GM19025 (cell line): ENCODE measurements at regions not wholly inside any gene's neighbourhood (a gene's known extent, or its start where the extent isn't known, plus 50 kb on each side); places are given as distances from the start of the nearest gene placed in this dataset.
A peak's percentile ranks its signal among the peaks of the same experiment; 100 is the strongest.

Experiments
- ATAC-seq: cut with Tn5 transposase; IDR thresholded peaks from one replicate; pipeline ENCODE4 v1.9.1; 2021; ENCODE audit warnings: mild to moderate bottlenecking, low read depth, moderate library complexity; ENCODE audit not compliant: unreplicated experiment

- ATAC-seq, result no peak
These were observed 758.4 kb upstream of the GCFC2 start for GRCh38 chr2:76469066-76469465.

GRCh38 chr2:76467326-76467725 is 756.6 kb upstream of the GCFC2 start:
- ATAC-seq, result no peak

GRCh38 chr2:76464310-76464709 is 753.6 kb upstream of the GCFC2 start:
- ATAC-seq, result no peak

- ATAC-seq, result no peak
These were observed 750.7 kb upstream of the GCFC2 start for GRCh38 chr2:76461431-76461830.

- no peak for ATAC-seq
These were observed 745.2 kb upstream of the GCFC2 start for GRCh38 chr2:76455910-76456309.

- peak; percentile 59 for ATAC-seq
These were observed 739.3 kb upstream of the GCFC2 start for GRCh38 chr2:76450024-76450475.

GRCh38 chr2:76448956-76449355 is 738.2 kb upstream of the GCFC2 start:
- no peak for ATAC-seq

- ATAC-seq, result no peak
These were observed 736.6 kb upstream of the GCFC2 start for GRCh38 chr2:76447294-76447693.

GRCh38 chr2:76446872-76447271 is 736.2 kb upstream of the GCFC2 start:
- no peak for ATAC-seq

GRCh38 chr2:76445880-76446279 is 735.2 kb upstream of the GCFC2 start:
- ATAC-seq, result no peak

GRCh38 chr2:76444732-76445131 is 734.0 kb upstream of the GCFC2 start:
- ATAC-seq, result no peak

- no peak for ATAC-seq
These were observed 726.8 kb upstream of the GCFC2 start for GRCh38 chr2:76437564-76437963.

GRCh38 chr2:76429374-76429773 is 718.7 kb upstream of the GCFC2 start:
- ATAC-seq, result no peak

- no peak for ATAC-seq
These were observed 716.7 kb upstream of the GCFC2 start for GRCh38 chr2:76427452-76427851.

GRCh38 chr2:76415821-76416220 is 705.1 kb upstream of the GCFC2 start:
- ATAC-seq, result peak; percentile 63

- no peak for ATAC-seq
These were observed 702.7 kb upstream of the GCFC2 start for GRCh38 chr2:76413436-76413835.

GRCh38 chr2:76406134-76406855 is 695.6 kb upstream of the GCFC2 start:
- ATAC-seq, result no peak

- no peak for ATAC-seq
These were observed 682.6 kb upstream of the GCFC2 start for GRCh38 chr2:76393356-76393755.

- ATAC-seq, result no peak
These were observed 681.0 kb upstream of the GCFC2 start for GRCh38 chr2:76391678-76392077.

GRCh38 chr2:76387294-76387693 is 676.6 kb upstream of the GCFC2 start:
- ATAC-seq, result no peak

- ATAC-seq, result no peak
These were observed 675.2 kb upstream of the GCFC2 start for GRCh38 chr2:76385943-76386342.

GRCh38 chr2:76381624-76382023 is 670.9 kb upstream of the GCFC2 start:
- ATAC-seq, result no peak

GRCh38 chr2:76378140-76378539 is 667.4 kb upstream of the GCFC2 start:
- ATAC-seq, result no peak
